ENCODE measurements at regions not wholly inside any gene's neighbourhood (a gene's known extent, or its start where the extent isn't known, plus 50 kb on each side); places are given as distances from the start of the nearest gene placed in this dataset.
"Not testable (repeated sequence)": the region's sequence is repeated elsewhere in the genome, so short reads cannot be mapped to it uniquely, and the experiment has no call there.

GRCh38 chr10:2214092-2214491 is 476.8 kb upstream of the ADARB2 start:
- DNase-seq = no peak

DNA sequence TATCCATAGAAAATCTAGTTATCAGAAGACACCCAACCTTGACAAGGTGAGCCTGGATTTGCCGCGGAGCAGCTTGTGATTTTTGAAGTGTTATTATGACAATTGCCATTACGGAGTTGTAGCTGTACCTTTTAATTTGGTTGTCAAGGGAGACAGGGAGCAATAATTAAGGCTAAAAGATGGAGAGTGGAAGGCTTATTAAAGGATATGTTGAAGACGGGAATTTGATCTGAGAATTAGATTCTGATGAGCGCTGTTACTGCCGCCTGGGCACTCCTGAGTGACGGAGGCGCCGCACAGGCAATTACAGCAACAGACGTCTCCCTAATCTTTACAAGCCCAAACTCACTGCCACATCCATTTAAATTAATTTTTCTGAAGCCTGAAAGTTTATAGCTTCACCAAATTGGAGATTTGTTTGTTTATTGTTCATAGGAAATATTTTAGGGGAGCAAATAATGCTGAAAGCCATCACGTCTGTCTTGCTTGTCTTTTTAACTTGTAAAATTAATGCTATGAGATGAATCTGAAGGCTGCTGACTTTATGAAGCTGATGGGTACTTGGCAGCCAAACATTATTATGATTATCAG is 475.0 kb upstream of the ADARB2 start:
- no peak for DNase-seq

- no peak for DNase-seq
Measured at GRCh38 chr10:2210088-2210487, 472.8 kb upstream of the ADARB2 start.

- no peak for DNase-seq
Measured at GRCh38 chr10:2208106-2208505, 470.8 kb upstream of the ADARB2 start.

- DNase-seq = no peak
Measured at GRCh38 chr10:2207246-2207922, 470.1 kb upstream of the ADARB2 start.

DNA sequence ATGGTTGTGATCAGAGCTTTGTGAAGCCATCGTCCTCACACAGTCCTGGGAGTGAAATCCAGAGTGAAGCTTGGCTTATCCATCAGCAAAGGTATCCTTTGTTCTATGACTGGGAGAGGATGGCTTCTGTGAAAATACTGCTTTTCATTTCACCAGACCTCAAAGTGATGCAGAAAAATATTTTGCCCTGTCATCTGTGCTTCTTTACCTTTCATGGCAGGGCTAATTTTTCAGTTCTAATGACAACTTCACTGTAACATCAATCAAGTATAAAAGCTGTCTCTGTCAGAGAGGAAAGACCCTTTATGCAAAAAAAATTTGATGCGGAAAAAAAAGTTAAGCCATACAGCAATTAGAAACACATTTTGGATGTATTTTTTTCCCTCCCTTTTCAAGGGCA is 468.1 kb upstream of the ADARB2 start:
- DNase-seq = no peak

DNA sequence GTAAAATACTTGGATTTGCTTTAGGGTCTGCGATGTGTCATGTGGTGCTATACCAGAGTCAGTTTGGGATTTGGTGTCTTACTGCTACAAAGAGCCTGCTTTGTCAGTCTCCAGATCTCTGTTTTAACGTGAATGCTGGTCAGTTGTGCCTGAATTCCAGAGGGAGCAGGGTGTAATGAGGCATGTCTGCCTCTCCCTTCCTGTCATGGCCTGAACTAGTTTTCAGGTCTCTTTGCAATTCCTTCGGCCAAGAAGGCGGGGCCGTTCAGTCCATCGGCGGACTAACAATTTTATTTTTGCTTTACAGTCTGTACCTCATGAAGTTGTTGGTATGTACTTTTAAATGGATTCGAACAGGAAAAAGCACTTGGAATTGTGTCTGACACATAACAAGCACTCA is 465.1 kb upstream of the ADARB2 start:
- no peak for DNase-seq

DNA sequence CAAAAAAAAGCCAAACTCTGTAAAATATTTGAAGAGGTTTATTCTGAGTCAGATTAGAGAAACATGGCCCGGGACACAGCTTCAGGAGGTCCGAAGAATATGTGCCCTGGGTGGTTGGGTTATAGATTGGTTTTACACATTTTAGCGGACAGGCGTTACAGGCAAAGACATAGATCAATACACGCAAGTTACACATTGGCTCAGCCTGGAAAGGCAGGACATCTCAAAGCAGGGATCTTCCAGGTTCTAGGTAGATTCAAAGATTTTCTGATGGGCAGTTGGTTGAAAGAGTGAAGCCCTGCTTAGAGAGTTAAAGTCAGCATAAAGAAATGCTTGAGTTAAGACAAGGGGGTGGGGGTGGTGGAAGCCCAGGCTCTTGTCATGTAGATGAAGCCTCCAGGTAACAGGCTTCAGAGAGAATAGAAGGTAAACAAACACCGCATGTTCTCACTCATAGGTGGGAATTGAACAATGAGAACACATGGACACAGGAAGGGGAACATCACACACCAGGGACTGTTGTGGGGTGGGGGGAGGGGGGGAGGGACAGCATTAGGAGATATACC is 464.3 kb upstream of the ADARB2 start:
- no peak for DNase-seq

DNA sequence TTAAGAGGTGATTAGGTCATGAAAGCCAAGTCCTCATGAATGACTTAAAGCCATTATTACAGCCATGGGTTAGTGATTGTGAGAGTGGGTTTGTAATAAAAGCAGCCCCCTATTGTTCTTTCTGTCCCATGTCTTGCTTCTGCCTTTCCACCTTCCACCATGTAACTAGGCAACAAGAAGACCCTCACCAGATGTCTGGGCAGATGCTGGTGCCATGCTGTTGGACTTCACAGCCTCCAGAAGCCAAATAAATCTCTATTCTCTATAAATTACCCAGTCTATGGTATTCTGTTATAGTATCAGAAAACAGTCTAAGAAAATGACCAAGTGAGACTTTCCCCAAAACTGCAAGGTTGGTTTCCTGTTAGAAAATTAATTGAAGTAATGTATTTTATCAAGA is 460.3 kb upstream of the ADARB2 start:
- no peak for DNase-seq

DNA sequence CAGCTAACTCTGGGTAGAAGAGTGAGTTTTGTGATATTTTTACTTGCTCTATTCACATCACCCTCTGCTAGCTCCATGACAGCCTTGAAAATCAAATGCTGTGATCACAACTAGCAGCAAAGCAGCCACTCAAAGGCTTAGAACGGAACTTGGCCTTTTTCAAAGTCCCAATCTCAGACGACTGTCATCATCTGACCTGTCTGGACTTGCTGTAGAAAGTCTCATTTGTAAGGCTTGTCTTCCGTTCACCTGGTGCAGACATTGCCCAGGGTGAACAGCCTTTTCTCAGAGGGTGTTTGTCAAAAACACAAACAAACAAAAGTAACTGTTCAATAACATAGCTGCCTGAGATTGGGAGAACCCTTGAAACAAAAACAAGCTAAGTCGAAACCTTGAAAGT is 458.9 kb upstream of the ADARB2 start:
- no peak for DNase-seq

DNA sequence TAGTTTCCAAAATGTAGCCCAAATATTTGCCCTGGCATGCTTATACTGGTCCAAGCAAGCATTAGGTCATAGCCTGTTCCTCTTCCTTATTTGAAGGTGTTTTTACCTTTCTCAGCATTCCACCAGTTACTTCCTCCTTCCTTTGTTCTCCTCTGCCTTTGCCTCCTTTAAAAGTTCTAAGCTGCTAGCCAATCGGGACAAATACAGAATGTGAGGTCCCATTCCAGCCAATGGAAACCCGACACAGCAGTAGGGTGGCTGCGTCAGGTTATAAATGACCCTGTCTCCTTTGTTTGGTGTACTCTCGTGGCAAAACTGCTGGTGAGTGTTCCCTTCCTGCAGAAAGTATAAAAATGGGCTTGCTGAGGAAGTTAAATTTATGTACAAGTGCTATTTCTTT is 452.0 kb upstream of the ADARB2 start:
- DNase-seq = not testable (repeated sequence)

- no peak for DNase-seq
Measured at GRCh38 chr10:2188371-2188770, 451.0 kb upstream of the ADARB2 start.

- no peak for DNase-seq
Measured at GRCh38 chr10:2173327-2173726, 436.0 kb upstream of the ADARB2 start.

GRCh38 chr10:2165771-2166460 is 428.6 kb upstream of the ADARB2 start:
- DNase-seq = no peak

- no peak for DNase-seq
Measured at GRCh38 chr10:2150288-2150687, 413.0 kb upstream of the ADARB2 start.

- DNase-seq = no peak
Measured at GRCh38 chr10:2145926-2146478, 408.7 kb upstream of the ADARB2 start.

GRCh38 chr10:2145491-2145890 is 408.2 kb upstream of the ADARB2 start:
- DNase-seq = no peak

GRCh38 chr10:2144584-2144983 is 407.3 kb upstream of the ADARB2 start:
- DNase-seq = no peak

DNA sequence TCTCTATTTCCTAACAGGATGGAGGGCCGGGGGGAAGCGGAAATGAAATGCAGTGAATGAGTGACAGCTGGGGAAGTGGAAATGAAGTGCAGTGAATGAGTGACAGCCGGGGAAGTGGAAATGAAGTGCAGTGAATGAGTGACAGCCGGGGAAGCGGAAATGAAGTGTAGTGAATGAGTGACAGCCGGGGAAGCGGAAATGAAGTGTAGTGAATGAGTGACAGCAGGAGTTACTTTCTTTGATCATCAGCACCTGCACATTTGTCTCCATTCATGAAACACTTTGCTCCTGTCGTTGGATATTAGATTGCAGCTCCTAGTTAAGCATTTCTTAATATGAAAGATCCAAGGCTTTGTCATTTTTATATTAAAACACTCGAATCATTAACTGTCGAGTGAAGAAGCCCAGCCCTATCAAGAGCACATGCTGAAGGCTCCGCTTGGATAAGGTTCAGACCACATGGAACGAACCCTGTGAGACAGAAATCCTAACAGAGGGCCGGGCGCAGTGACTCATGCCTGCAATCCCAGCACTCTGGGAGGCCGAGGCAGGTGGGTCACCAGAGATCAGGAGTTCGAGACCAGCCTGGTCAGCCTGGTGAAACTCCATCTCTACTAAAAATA is 406.0 kb upstream of the ADARB2 start:
- no peak for DNase-seq

DNA sequence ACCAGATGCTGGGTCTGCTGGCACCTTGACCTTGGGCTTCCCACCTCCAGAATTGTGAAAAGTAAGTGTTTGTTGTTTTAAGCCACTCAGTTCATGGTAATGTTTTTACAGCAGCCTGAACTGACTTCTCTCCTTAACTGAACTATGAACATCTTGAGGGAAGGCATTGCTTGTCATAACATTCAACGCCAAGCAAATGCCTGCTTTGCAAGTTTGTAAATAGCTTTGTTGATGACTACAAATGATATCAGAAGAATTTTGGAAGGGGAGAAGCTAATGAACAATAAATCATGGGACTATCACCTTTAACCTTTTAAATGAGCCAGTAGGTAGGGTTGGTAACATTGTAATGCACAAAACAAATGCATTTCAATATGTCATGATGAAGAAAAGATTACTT is 402.4 kb upstream of the ADARB2 start:
- no peak for DNase-seq

- DNase-seq = no peak
Measured at GRCh38 chr10:2137549-2138174, 400.3 kb upstream of the ADARB2 start.

- DNase-seq = no peak
Measured at GRCh38 chr10:2130705-2131305, 393.5 kb upstream of the ADARB2 start.
